SK-N-SH (cell line): ENCODE measurements at regions not wholly inside any gene's neighbourhood (a gene's known extent, or its start where the extent isn't known, plus 50 kb on each side); places are given as distances from the start of the nearest gene placed in this dataset.

Source experiments
- CTCF ChIA-PET: fragments of 300-600, 350-600 bp; formaldehyde crosslinking; extraction: SDS; loops from one replicate; lab custom pipeline; 2021; lab: Yijun Ruan, JAX
- POLR2A ChIA-PET: fragments of 350-600 bp; sonication (Branson Sonifier 250); formaldehyde crosslinking; extraction: SDS; loops from one replicate; lab custom pipeline; 2020; ENCODE audit warnings: antibody characterized with exemption, inconsistent platforms; lab: Yijun Ruan, JAX
- DNase-seq: peaks from one replicate; pipeline ENCODE4 v3.0.0; 2012
- H2AFZ ChIP-seq: fragments of 200-600 bp; sonication (generic); 2 replicates; pipeline ENCODE4 v1.8.1; 2016; ENCODE audit warnings: antibody characterized with exemption, mild to moderate bottlenecking, low read depth
- H3F3A ChIP-seq: fragments of 200-600 bp; sonication (generic); replicated peaks from 2 replicates; pipeline ENCODE3; 2016; ENCODE audit warnings: antibody characterized with exemption, mild to moderate bottlenecking; ENCODE audit not compliant: insufficient read depth
- H3K27ac ChIP-seq, 2 experiments: fragments of 200-500 bp in 1 of 2; fragments of 200-600 bp in 1 of 2; sonication (Bioruptor generic) in 1 of 2; sonication (generic), shearing (Covaris generic) in 1 of 2; 2 replicates each; pipeline versions ENCODE4 v1.5.1 to v1.6.1; 2014 to 2016; ENCODE audit warnings: low read depth in 2 of 2, inconsistent platforms in 1 of 2, low read length in 1 of 2, mild to moderate bottlenecking in 1 of 2, mixed read lengths in 1 of 2
- H3K27me3 ChIP-seq: fragments of 200-600 bp; sonication (generic), shearing (Covaris generic); 2 replicates; pipeline ENCODE4 v1.6.1; 2016; ENCODE audit warnings: mixed run types; ENCODE audit not compliant: insufficient read depth
- H3K36me3 ChIP-seq, 2 experiments: fragments of 200-500 bp in 1 of 2; fragments of 200-600 bp in 1 of 2; sonication (Bioruptor generic) in 1 of 2; sonication (generic) in 1 of 2; replicated peaks in 1 of 2; 2 replicates each; pipeline versions ENCODE3 to v1.5.1; 2014 to 2016; ENCODE audit warnings: low read length in 1 of 2, mild to moderate bottlenecking in 1 of 2; ENCODE audit not compliant: insufficient read depth in 2 of 2, control insufficient read depth in 1 of 2
- H3K4me1 ChIP-seq, 2 experiments: fragments of 200-500 bp in 1 of 2; fragments of 200-600 bp in 1 of 2; sonication (Bioruptor generic) in 1 of 2; sonication (generic), shearing (Covaris generic) in 1 of 2; 2 replicates each; pipeline versions ENCODE4 v1.5.1 to v1.6.1; 2014 to 2016; ENCODE audit warnings: low read depth in 1 of 2, low read length in 1 of 2, mixed run types in 1 of 2; ENCODE audit not compliant: insufficient read depth in 2 of 2, control insufficient read depth in 1 of 2
- H3K4me2 ChIP-seq: fragments of 200-600 bp; sonication (generic), shearing (Covaris generic); 2 replicates; pipeline ENCODE4 v1.6.1; 2017; ENCODE audit warnings: mixed run types
- H3K4me3 ChIP-seq, 2 experiments: fragments of 200-500 bp in 1 of 2; fragments of 200-600 bp in 1 of 2; sonication (Bioruptor generic) in 1 of 2; sonication (generic), shearing (Covaris generic) in 1 of 2; 2 replicates each; pipeline versions ENCODE4 v1.5.1 to v1.8.1; 2014 to 2016; ENCODE audit warnings: low read depth in 2 of 2, inconsistent platforms in 1 of 2, low read length in 1 of 2, mild to moderate bottlenecking in 1 of 2, mixed read lengths in 1 of 2, moderate library complexity in 1 of 2
- H3K79me2 ChIP-seq: fragments of 200-600 bp; sonication (generic); 2 replicates; pipeline ENCODE4 v1.8.1; 2017; ENCODE audit warnings: mild to moderate bottlenecking; ENCODE audit not compliant: insufficient read depth
- H3K9ac ChIP-seq: fragments of 200-600 bp; sonication (generic); 2 replicates; pipeline ENCODE4 v1.6.1; 2017; ENCODE audit warnings: mixed run types
- H3K9me2 ChIP-seq: fragments of 200-600 bp; sonication (generic); 2 replicates; pipeline ENCODE4 v1.6.1; 2017; ENCODE audit warnings: mixed run types
- H3K9me3 ChIP-seq: fragments of 200-600 bp; sonication (generic); 2 replicates; pipeline ENCODE4 v1.6.1; 2017; ENCODE audit warnings: mixed run types, mild to moderate bottlenecking, moderate library complexity
- H4K20me1 ChIP-seq: fragments of 200-600 bp; sonication (generic); 2 replicates; pipeline ENCODE4 v1.6.1; 2017; ENCODE audit warnings: mild to moderate bottlenecking, mixed run types; ENCODE audit not compliant: insufficient read depth
- ELF1 ChIP-seq: IDR thresholded peaks from 2 replicates; pipeline ENCODE4 v1.4.0; 2012
- EP300 ChIP-seq, 2 experiments: IDR thresholded peaks; 2 replicates each; pipeline versions ENCODE4 v1.4.0 to v1.6.1; 2012; ENCODE audit warnings: borderline replicate concordance in 1 of 2, low read depth in 1 of 2, low read length in 1 of 2
- FOXJ3 ChIP-seq: sonication (generic); formaldehyde crosslinking; IDR thresholded peaks from 2 replicates; pipeline ENCODE4 v1.5.1; 2020; ENCODE audit warnings: mild to moderate bottlenecking, missing genetic modification reagents
- GATA2 ChIP-seq: sonication (generic); formaldehyde crosslinking; IDR thresholded peaks from 2 replicates; pipeline ENCODE4 v1.5.0; 2020; ENCODE audit warnings: mild to moderate bottlenecking, missing genetic modification reagents
- IRF3 ChIP-seq: fragments of 150-350 bp; IDR thresholded peaks from 2 replicates; pipeline ENCODE4 v1.6.1; 2016; ENCODE audit warnings: mild to moderate bottlenecking, low read depth, low read length
- MEF2A ChIP-seq: IDR thresholded peaks from 2 replicates; pipeline ENCODE4 v1.4.0; 2012; ENCODE audit warnings: low read depth, borderline replicate concordance
- MXI1 ChIP-seq: IDR thresholded peaks from 2 replicates; pipeline ENCODE4 v1.6.1; 2012; ENCODE audit warnings: mild to moderate bottlenecking, low read depth, low read length, improper control_type of control experiment
- NFIC ChIP-seq: IDR thresholded peaks from 2 replicates; pipeline ENCODE4 v1.4.0; 2012; ENCODE audit warnings: borderline replicate concordance
- POLR2AphosphoS5 ChIP-seq: IDR thresholded peaks from 2 replicates; pipeline ENCODE4 v1.6.1; 2012; ENCODE audit warnings: low read depth, low read length
- RAD21 ChIP-seq: IDR thresholded peaks from 2 replicates; pipeline ENCODE4 v1.6.1; 2012; ENCODE audit warnings: mild to moderate bottlenecking, low read length
- RCOR1 ChIP-seq: fragments of 150-350 bp; IDR thresholded peaks from 2 replicates; pipeline ENCODE4 v1.6.1; 2017; ENCODE audit warnings: antibody characterized with exemption, low read length
- RXRA ChIP-seq: IDR thresholded peaks from 2 replicates; pipeline ENCODE4 v1.4.0; 2012; ENCODE audit warnings: low read depth, mild to moderate bottlenecking, borderline replicate concordance
- SIN3A ChIP-seq: IDR thresholded peaks from 2 replicates; pipeline ENCODE4 v1.6.1; 2012; ENCODE audit warnings: low read depth, mild to moderate bottlenecking, low read length, moderate library complexity, borderline replicate concordance
- TEAD4 ChIP-seq: IDR thresholded peaks from 2 replicates; pipeline ENCODE4 v1.4.0; 2012; ENCODE audit warnings: mild to moderate bottlenecking, borderline replicate concordance; ENCODE audit not compliant: insufficient read depth
- USF1 ChIP-seq: IDR thresholded peaks from 2 replicates; pipeline ENCODE4 v1.4.0; 2012; ENCODE audit warnings: low read depth, borderline replicate concordance
- YY1 ChIP-seq: IDR thresholded peaks from 2 replicates; pipeline ENCODE4 v1.4.0; 2012; ENCODE audit warnings: low read depth, mild to moderate bottlenecking
- ZBTB33 ChIP-seq: IDR thresholded peaks from 2 replicates; pipeline ENCODE4 v1.4.0; 2012; ENCODE audit warnings: low read depth, borderline replicate concordance
- WGBS: methylation state at CpG from one replicate; pipeline ENCODE4 v1.1.6; 2017; ENCODE audit warnings: low lambda C conversion rate; 5-methylcytosine and 5-hydroxymethylcytosine counted together

GRCh38 chr20:12159261-12159660, 241.6 kb downstream of the BTBD3 start:
- no peaks in the 10 kb centered on the region for H4K20me1 ChIP-seq
- H3K4me1 ChIP-seq: no peaks in the 10 kb centered on the region
- H3K79me2 ChIP-seq: no peaks in the 10 kb centered on the region
- H3K4me2 ChIP-seq: no peak overlapping the region
- H3K36me3 ChIP-seq: no peaks in the 10 kb centered on the region
- no peak overlapping the region for H3K4me3 ChIP-seq
- ChIA-PET POLR2A (no interaction called here), CTCF (no interaction called here)
- H3K27ac ChIP-seq: no peak overlapping the region
- no peak overlapping the region for H2AFZ ChIP-seq
- WGBS: 68% methylated on average over 4 of the region's 6 CpGs
- no peaks in the 10 kb centered on the region for H3F3A ChIP-seq
- DNase-seq: no peak
- H3K27me3 ChIP-seq: no peaks in the 10 kb centered on the region
- no peaks in the 10 kb centered on the region for H3K9me3 ChIP-seq
- TF ChIP-seq GATA2 (CRISPR knock-in tag) (no peak), POLR2AphosphoS5 (no peak), RCOR1 (no peak), IRF3 (no peak), NFIC (no peak), SIN3A (no peak), FOXJ3 (CRISPR knock-in tag) (no peak), RXRA (no peak), ELF1 (no peak), USF1 (no peak), RAD21 (no peak), YY1 (no peak), MXI1 (no peak), TEAD4 (no peak), EP300 (IDR thresholded peaks at IDR 0.05; ENCODE audit: borderline replicate concordance in 1 of 2, low read depth in 1 of 2, low read length in 1 of 2) (no peak), ZBTB33 (no peak), MEF2A (no peak)
- H3K9ac ChIP-seq: no peak overlapping the region
- H3K9me2 ChIP-seq: no peaks in the 10 kb centered on the region
